ENCODE measurements at regions not wholly inside any gene's neighbourhood (a gene's known extent, or its start where the extent isn't known, plus 50 kb on each side); places are given as distances from the start of the nearest gene placed in this dataset.
"Not testable (repeated sequence)": the region's sequence is repeated elsewhere in the genome, so short reads cannot be mapped to it uniquely, and the experiment has no call there.

DNA sequence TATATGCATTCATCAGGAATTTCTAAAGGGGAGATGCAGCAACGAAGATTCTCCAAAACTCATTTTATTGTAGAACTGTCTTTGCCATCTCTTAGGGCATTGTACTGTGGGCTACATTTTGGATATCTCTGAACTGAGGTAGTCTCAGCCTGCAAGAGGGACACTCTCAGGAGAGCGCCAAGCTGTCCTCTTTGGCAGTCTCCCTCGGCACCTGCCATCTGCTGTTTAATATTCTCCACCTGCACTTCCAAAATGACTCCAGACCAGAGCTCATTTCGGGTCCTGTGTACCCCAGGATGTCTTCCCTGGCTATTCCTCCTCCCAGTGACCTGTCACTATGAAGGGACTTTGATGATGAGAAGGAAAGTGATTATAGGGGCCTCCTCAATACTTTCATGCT lies 356.3 kb upstream of the C1orf174 start:
- TF ChIP-seq, protein P1, sequence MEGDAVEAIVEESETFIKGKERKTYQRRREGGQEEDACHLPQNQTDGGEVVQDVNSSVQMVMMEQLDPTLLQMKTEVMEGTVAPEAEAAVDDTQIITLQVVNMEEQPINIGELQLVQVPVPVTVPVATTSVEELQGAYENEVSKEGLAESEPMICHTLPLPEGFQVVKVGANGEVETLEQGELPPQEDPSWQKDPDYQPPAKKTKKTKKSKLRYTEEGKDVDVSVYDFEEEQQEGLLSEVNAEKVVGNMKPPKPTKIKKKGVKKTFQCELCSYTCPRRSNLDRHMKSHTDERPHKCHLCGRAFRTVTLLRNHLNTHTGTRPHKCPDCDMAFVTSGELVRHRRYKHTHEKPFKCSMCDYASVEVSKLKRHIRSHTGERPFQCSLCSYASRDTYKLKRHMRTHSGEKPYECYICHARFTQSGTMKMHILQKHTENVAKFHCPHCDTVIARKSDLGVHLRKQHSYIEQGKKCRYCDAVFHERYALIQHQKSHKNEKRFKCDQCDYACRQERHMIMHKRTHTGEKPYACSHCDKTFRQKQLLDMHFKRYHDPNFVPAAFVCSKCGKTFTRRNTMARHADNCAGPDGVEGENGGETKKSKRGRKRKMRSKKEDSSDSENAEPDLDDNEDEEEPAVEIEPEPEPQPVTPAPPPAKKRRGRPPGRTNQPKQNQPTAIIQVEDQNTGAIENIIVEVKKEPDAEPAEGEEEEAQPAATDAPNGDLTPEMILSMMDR (conservative IDR thresholded peaks at IDR 0.05), result no peak
- H3K27ac ChIP-seq, result no peak overlapping the region

DNA sequence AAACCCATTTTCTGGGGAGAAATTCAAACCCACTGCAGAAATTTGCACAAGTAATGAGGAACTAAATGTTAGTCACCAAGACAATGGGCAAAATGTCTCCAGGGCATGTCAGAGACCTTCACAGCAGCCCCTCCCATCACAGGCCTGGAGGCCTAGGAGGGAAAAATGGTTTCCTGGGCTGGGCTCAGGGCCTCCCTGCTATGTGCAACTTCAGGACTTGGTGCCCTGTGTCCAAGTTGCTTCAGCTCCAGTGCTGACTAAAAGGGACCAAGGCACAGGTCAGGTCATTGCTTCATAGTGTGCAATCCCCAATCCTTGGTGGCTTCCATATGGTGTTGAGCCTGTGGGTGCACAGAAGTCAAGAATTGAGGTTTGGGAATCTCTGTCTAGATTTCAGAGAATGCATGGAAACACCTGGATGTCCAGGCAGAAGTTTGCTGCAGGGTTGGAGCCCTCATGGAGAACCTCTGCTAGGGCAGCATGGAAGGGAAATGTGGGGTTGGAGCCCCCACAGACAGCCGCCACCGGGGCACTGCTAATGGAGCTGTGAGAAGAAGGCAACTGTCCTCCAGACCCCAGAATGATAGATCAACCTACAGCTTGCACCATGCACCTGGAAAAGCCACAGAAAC lies 358.2 kb upstream of the C1orf174 start:
- not testable (repeated sequence) for H3K27ac ChIP-seq

DNA sequence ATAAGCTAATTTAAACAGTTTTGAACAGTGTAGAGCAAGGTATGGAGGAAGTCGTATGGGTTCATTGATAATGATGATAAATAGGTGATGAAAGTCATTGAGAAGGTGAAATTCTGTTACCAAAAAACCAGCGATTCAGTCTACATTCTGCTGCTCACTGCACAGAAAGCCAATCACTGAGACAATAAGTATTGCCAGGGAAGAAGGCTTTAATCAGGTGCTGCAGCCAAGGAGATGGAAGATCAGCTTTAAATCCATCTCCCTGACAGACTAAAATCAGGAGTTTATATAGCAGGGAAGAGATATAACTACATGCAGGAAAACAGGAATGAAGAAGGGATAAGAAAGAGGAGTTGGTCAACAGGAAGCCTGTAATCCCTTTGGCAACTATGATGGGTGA lies 361.3 kb upstream of the C1orf174 start:
- no peak overlapping the region for H3K27ac ChIP-seq
- TF ChIP-seq, protein P1 (conservative IDR thresholded peaks at IDR 0.05), result no peak

DNA sequence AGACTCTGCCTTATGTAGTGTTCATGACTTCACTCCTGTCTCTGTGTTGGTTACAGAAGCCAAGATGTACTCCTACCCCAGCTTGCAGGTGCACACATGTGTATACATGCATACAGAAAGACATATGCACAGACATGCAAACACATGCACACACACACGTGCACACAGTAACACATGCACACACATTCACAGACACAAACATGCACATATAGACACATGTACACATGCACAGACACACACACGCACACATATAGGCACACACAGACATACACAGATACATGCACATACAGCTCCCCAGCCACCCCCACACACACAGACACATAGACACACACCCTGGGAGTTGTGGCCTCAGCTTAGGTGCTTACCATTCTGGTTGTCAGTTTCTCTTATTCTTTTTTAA lies 362.6 kb upstream of the C1orf174 start:
- H3K27ac ChIP-seq, result no peak overlapping the region
- TF ChIP-seq, protein P1 (conservative IDR thresholded peaks at IDR 0.05), result no peak

DNA sequence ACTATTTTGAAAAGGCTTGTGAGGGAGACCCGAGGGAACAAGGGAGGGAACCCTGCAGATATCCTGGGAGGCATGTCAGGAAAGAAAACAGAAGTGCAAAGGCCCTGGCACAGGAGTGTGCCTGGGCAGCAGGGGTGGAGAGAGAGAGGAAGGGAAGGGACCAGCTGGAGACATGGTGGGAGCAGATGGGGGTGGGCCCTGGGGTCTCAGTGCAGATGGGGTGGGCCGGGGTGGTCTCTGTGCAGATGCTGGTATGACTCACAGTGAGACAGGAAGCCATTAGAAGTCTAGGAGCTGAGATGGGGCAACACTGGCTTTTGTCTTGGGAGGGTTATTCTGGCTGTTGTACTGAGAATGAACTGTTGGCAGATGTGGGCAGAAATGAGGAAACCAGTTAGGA lies 363.6 kb upstream of the C1orf174 start:
- no peak overlapping the region for H3K27ac ChIP-seq
- TF ChIP-seq, protein P1 (conservative IDR thresholded peaks at IDR 0.05), result no peak

DNA sequence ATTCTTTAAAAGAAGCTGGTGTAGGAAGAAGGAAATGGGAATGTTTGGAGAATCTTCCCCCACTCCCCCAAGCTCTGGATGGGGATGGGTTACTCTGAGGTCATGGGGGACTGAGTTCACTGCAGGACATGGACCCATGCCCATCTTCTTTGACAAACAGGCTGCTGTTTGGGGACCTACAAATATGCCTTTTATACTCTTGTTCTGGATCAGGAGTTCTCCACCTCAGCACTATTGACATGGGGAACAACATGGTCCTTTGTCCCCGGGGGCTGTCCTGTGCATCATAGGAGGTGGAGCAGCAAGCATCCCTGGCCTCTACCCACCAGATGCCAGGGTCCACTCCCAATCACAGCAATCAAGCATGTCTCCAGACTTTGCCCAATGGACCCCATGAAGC lies 365.8 kb upstream of the C1orf174 start:
- TF ChIP-seq, protein P1 (conservative IDR thresholded peaks at IDR 0.05), result no peak
- no peak overlapping the region for H3K27ac ChIP-seq

DNA sequence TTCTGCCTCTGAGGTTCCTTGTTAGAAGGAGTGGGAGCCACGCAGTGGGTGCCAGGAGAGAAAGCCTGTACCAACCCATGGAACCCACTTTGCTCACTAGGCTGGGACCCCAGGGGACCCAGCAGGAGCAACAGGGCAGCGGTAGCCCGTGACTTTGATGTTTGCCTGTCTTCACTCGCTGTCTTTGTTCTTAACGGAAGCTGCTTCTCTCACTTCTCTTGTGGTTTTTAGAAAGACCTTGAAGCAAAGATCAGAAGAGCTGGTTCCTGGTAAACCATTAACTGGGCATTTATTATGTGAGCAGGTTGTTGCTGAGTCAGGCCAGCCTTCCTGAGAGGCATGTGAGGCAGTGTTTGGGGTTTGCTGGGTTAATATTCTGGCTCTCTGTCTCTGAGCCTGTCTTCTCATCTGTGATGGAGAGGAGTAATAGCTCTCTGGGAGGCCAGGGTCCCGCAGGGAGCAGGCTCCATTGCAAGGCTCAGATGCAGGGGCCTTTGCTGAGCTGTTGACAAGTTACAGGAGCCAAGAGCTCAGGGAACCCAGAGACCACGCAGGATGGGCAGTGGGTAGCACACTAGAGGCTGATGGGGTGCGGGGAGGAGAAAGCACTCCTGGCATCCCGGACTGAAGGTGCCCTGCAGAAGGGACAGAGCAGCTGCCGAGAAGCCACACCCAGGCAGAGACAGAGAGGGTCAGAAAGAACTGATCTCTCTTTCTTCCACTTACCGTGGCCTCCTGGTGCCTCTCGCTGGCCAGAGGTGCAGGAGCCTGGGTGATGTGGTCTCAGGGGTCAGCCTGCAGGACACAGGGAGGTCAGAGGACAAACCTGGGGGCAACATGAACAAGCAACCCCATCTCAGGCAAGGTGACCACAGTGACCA lies 367.5 kb upstream of the C1orf174 start:
- TF ChIP-seq, protein P1 (conservative IDR thresholded peaks at IDR 0.05), result no peak
- no peak overlapping the region for H3K27ac ChIP-seq

Measured in VCaP (cell line).